Esophagus squamous epithelium (tissue), 4 donors: ENCODE measurements at regions not wholly inside any gene's neighbourhood (a gene's known extent, or its start where the extent isn't known, plus 50 kb on each side); places are given as distances from the start of the nearest gene placed in this dataset.

Experiments
- POLR2A ChIP-seq, 4 donors: fragments of 450-650 bp; IDR thresholded peaks; one replicate each; pipeline ENCODE4 v1.6.1; 2017; ENCODE audit warnings: antibody characterized with exemption in 4 of 4, mild to moderate bottlenecking in 4 of 4, moderate library complexity in 3 of 4
- TF ChIP-seq, protein P1 (sequence below), 6 experiments: fragments of 450-650 bp in 4 of 6; fragments of 200-600 bp in 2 of 6; sonication (generic) in 2 of 6; IDR thresholded peaks; one replicate each; pipeline ENCODE4 v1.5.1; 2016 to 2019; ENCODE audit warnings: antibody characterized with exemption in 6 of 6, mild to moderate bottlenecking in 4 of 6, moderate library complexity in 4 of 6

DNA sequence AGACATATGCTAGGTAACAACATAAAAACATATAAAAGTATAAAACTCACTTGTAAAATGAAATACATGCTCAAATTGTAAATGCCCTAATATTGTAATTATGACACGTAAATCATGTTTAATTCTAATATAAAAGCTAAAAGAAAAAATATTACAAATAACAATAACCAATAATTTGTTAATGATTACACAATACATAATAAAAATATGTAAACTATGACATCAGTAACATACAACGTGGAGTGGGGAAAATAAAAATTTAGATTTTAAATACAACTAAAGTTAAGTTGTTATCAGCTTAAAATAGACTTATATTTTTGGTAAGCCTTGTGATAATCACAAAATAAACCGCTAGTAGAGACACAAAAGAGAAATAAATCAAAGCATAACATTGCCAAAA lies 376.4 kb downstream of the BRINP2 start:
- TF ChIP-seq, protein P1, sequence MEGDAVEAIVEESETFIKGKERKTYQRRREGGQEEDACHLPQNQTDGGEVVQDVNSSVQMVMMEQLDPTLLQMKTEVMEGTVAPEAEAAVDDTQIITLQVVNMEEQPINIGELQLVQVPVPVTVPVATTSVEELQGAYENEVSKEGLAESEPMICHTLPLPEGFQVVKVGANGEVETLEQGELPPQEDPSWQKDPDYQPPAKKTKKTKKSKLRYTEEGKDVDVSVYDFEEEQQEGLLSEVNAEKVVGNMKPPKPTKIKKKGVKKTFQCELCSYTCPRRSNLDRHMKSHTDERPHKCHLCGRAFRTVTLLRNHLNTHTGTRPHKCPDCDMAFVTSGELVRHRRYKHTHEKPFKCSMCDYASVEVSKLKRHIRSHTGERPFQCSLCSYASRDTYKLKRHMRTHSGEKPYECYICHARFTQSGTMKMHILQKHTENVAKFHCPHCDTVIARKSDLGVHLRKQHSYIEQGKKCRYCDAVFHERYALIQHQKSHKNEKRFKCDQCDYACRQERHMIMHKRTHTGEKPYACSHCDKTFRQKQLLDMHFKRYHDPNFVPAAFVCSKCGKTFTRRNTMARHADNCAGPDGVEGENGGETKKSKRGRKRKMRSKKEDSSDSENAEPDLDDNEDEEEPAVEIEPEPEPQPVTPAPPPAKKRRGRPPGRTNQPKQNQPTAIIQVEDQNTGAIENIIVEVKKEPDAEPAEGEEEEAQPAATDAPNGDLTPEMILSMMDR (IDR thresholded peaks at IDR 0.05): no peak
- no peak for TF ChIP-seq POLR2A (IDR thresholded peaks at IDR 0.05)
